ENCODE measurements at regions not wholly inside any gene's neighbourhood (a gene's known extent, or its start where the extent isn't known, plus 50 kb on each side); places are given as distances from the start of the nearest gene placed in this dataset.

DNA sequence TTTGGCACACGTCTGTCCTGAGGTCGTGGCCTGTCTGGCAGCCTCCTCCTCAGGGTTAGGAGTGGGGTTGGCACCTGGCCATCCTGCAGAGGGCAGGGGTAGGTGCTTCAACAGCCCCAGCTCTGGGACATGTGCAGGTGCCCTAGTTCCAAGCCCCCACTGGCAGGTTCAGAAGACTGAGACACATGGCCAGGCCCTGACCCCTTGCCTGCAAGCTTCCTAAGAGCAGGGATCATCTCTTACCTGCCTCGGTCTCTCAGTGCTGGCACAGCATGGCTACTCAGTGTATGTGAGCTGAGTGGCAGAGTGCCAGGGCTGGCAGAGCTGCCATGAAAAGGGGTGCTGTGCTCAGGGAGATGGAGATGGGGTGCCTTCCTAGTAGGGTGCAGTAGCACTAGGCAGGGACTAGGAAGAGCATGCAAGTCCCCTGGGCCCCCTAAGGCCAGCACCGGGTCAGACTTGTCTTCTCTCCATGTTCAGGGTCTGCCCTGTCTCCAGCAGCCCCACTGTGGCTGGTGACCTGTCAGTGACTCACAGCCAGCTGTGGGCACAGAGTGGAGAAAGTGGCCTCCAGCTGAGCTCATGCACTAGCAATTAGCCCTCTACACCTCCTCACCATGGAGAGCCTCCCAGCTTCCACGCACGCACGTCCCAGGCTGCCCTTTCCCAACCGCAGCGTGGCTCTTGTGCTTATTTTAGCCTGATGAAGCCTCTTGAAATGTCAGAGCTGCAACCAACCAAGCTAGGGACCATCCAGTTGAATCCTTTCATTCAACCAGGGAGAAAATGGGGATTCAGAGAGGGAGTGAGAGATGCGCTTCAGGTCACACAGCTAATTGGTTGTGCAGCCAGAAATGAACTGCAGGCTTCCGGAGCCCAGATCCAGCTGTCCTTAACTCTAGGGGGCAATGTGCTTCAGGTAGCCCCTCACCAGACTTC is 116.6 kb downstream of the MRPL14 start:
- TF ChIP-seq CTCF (IDR thresholded peaks at IDR 0.05; ENCODE audit: low read length, missing control alignments), result no peak
- DNase-seq (ENCODE audit: low read depth), result peak; percentile 85
- no peak overlapping the region for H3K4me3 ChIP-seq (replicated peaks; ENCODE audit: low read depth, low read length)

DNA sequence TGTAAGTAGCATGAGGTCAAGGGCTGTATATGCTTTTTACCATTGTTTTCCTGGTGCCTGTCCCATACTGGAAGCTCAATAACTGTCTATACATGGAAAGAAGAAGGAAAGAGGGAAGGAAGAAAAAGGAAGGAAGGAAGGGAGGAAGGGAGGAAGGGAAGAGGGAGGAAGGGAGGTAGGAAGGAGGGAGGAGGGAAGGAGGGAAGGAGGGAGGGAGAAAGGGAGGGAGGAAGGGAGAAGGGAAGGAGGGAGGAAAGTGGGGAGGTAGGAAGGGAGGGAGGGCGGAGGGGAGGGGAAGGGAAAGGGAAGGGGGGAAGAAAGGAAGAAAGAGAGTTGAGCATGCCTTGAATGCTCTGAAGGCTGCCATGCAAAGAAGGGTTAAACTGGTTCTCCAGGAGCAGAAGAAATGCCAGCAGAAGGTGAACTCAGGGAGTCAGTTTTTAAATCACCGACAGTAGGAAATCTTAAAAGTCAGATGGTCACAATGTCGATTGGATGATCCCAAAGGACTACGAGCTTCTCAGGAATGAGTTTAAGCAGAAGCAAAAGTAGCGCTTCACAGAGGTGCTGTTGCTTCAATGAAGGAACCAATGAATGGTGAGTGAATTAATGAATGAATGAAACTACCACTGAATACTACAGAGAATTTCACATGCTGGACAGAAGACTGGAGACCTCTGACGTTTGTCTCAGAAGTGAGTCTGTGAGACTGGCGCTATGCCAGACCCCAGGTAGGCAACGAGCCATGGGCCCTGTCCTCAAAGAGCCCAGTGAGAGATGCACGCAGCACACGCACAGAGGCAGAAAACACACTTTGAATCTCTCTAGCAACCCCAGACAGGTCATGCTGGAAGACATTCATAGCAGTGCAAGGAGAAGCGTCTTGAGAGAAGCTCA is 117.6 kb downstream of the MRPL14 start:
- no peak for TF ChIP-seq CTCF (IDR thresholded peaks at IDR 0.05; ENCODE audit: low read length, missing control alignments)
- DNase-seq (ENCODE audit: low read depth), result no peak
- no peak overlapping the region for H3K4me3 ChIP-seq (replicated peaks; ENCODE audit: low read depth, low read length)

DNA sequence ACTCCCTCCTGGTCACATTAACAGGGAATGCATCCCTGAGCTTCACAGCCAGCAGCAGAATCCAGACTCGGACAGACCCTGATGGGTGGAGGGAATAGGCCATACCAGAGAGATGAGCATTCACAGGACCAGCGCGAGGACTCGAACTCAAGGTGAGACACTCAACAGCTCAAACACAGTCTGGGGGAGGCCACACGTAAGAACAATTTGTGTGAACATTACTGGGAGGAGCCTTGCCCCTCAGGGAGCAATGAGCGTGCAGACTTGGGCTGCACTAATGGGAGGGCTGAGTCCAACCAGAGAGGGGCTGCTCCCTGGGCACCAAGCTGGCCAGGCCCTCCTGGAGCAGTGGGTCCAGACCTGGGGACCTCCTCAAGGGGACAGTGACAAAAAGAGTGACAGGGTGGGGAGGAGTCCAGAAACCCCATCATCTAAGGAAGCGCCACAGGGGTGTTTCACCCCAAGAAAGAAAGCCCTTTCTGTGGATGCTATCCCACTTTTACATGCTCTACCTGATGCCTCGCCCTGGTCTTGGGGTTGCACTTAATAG is 118.4 kb downstream of the MRPL14 start:
- no peak for TF ChIP-seq CTCF (IDR thresholded peaks at IDR 0.05; ENCODE audit: low read length, missing control alignments)
- no peak overlapping the region for H3K4me3 ChIP-seq (replicated peaks; ENCODE audit: low read depth, low read length)
- DNase-seq (ENCODE audit: low read depth), result no peak

DNA sequence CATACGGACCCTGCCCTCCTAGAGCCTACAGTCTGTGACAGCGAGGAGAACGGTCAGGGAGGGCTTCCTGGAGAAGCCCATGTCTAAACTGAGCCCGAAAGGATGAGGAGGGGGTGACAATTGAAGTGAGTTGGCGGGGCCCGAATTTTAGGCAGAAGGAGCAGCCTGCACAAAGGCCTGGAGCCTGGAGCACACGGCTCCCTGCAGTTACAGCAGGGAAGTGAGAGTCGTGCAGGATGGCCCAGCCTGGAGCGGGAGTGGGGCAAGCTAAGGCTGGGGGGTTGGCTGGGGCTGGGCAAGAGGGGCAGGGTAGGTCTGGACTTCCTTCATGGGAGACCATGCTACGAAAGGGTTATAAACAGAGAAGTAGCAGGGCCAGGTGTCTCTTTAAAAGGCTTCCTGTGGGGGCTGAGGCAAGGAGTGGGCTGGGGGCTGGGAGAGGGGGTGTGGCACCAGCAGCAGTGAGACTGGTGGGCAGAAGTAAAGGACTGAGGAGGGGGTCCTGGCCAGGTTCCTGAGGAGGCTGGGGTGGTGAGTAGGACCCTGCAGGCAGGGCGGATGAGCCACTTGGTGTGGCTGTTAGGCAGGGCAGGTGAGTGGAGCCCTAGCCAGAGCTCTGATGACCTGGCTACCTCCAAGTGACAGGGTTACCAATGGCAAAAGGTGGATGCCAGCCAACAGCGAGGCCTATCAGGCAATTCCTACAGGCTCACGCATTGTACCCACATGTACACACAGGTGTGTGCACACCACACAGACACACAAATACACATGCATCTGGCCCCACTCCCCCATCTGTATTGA is 119.2 kb downstream of the MRPL14 start:
- H3K4me3 ChIP-seq (replicated peaks; ENCODE audit: low read depth, low read length), result no peak overlapping the region
- TF ChIP-seq CTCF (IDR thresholded peaks at IDR 0.05; ENCODE audit: low read length, missing control alignments), result no peak
- no peak for DNase-seq (ENCODE audit: low read depth)

GRCh38 chr6:44006872-44007303 is 120.4 kb downstream of the MRPL14 start:
- no peak overlapping the region for H3K4me3 ChIP-seq (replicated peaks; ENCODE audit: low read depth, low read length)
- no peak for DNase-seq (ENCODE audit: low read depth)
- no peak for TF ChIP-seq CTCF (IDR thresholded peaks at IDR 0.05; ENCODE audit: low read length, missing control alignments)

Measured in fibroblast of pulmonary artery (primary cell).